Psoas muscle (tissue), 7 donors: ENCODE measurements at regions not wholly inside any gene's neighbourhood (a gene's known extent, or its start where the extent isn't known, plus 50 kb on each side); places are given as distances from the start of the nearest gene placed in this dataset.

Experiments used
- ATAC-seq, 4 donors: fragments of 200-7000 bp; cut with Tn5 transposase; one replicate each; pipeline ENCODE4 v1.9.1; 2020; ENCODE audit warnings: moderate library complexity in 3 of 4, mild to moderate bottlenecking in 2 of 4
- DNase-seq, 2 donors: peaks; one replicate each; pipeline ENCODE4 v3.0.0-alpha.2; 2020
- H3K27ac ChIP-seq: fragments of 200-600 bp; one replicate; pipeline ENCODE4 v1.8.0; 2022
- H3K27me3 ChIP-seq, 3 donors: fragments of 200-600 bp in 1 of 3; one replicate each; pipeline versions ENCODE4 v1.6.1 to v1.8.0; 2013 to 2022; ENCODE audit warnings: low read length in 2 of 3, mild to moderate bottlenecking in 2 of 3, moderate library complexity in 1 of 3; ENCODE audit not compliant: insufficient read depth in 3 of 3
- H3K36me3 ChIP-seq, 2 donors: fragments of 200-600 bp in 1 of 2; one replicate each; pipeline versions ENCODE4 v1.6.1 to v1.8.0; 2013 to 2022; ENCODE audit warnings: low read depth in 1 of 2, mild to moderate bottlenecking in 1 of 2, moderate library complexity in 1 of 2; ENCODE audit not compliant: insufficient read depth in 1 of 2
- H3K4me1 ChIP-seq: fragments of 200-600 bp; one replicate; pipeline ENCODE4 v1.8.0; 2022
- H3K4me3 ChIP-seq: fragments of 200-600 bp; one replicate; pipeline ENCODE4 v1.8.0; 2022; ENCODE audit warnings: mild to moderate bottlenecking
- H3K9me3 ChIP-seq: fragments of 200-600 bp; one replicate; pipeline ENCODE4 v1.8.0; 2022
- WGBS, 3 donors: extraction: QIAGEN DNeasy Blood & Tissue Kit; methylation state at CpG; one replicate each; pipeline versions ENCODE4 v1.1.6 to v1.1.7; 2013; 5-methylcytosine and 5-hydroxymethylcytosine counted together
- intact Hi-C, 2 donors: fragments of 100-400 bp; cut with DNase I; formaldehyde crosslinking; loops; one replicate each; pipeline versions ENCODE4 v1.11.0 to v1.14.2; 2022
- TF ChIP-seq, protein P1 (sequence below): fragments of 200-600 bp; IDR thresholded peaks from one replicate; pipeline ENCODE4 v1.8.0; 2022; ENCODE audit warnings: antibody characterized with exemption
- donor health status: healthy with polysubstance abuse.
- donor health status: DM: no; HTN: no; CAD: no; lungs with moderate emphysema.
- donor health status: Bipolar disorder and iron deficiency.
- donor health status: healthy.
- donor health status: DM: yes; HTN: yes; CAD: no.
- donor health status: DM: no; HTN: no; CAD: no.
- donor health status: DM: yes; HTN: yes; CAD: no.

DNA sequence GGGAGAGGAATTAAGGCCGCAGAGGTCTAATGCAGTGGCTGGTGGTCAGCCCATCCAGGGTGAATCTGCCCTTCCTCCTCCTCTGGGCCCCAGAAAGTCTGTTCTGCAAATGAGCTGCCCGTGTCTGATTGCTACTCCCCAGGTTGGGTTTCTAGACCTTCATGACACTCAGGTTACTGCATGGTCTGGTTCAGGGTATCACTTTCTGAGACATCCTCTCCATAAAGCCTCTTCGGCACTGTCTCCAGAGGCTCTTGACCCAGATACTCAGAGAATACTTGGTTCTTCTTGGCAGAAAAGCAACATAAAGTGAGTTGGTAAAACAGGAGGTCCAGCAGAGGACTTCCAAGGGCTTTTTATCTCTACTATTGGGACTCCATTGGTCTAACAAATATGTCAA is 62.5 kb upstream of the GDNF start:
- no peak overlapping the region for H3K4me3 ChIP-seq
- TF ChIP-seq, protein P1, sequence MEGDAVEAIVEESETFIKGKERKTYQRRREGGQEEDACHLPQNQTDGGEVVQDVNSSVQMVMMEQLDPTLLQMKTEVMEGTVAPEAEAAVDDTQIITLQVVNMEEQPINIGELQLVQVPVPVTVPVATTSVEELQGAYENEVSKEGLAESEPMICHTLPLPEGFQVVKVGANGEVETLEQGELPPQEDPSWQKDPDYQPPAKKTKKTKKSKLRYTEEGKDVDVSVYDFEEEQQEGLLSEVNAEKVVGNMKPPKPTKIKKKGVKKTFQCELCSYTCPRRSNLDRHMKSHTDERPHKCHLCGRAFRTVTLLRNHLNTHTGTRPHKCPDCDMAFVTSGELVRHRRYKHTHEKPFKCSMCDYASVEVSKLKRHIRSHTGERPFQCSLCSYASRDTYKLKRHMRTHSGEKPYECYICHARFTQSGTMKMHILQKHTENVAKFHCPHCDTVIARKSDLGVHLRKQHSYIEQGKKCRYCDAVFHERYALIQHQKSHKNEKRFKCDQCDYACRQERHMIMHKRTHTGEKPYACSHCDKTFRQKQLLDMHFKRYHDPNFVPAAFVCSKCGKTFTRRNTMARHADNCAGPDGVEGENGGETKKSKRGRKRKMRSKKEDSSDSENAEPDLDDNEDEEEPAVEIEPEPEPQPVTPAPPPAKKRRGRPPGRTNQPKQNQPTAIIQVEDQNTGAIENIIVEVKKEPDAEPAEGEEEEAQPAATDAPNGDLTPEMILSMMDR = no peak
- ATAC-seq (peak in 2 of 4 donors; percentile 54 to 62), DNase-seq (no peak)
- no peaks in the 10 kb centered on the region for H3K9me3 ChIP-seq
- H3K27ac ChIP-seq = peak overlapping the region; percentile 67
- 46 to 75% (median 57%) methylated on average over 3 of the region's 3 CpGs for WGBS, 3 donors
- H3K36me3 ChIP-seq = no peaks in the 10 kb centered on the region
- peaks cover 11% of the 10 kb centered on the region for H3K4me1 ChIP-seq
- H3K27me3 ChIP-seq = no peaks in the 10 kb centered on the region
- intact Hi-C loops = no loop called here

DNA sequence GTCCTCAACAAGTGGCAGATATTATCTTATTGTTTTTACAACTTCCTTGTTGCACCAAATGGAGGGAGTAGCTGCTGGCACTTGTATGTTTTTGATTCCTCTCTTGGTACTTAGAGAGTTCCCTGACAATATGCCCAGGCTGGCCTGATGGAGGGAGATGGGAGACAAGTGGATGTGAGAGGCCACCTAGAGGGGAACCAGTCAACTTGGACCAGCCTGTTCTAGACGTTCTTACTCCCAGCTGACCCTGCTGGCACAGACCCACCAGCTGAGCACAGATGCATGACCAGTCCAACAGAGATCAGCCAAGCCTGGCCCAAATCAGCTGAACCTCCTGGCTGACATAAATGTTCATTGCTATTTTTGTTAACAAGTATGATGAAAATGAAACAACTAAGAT is 60.9 kb upstream of the GDNF start:
- Histone ChIP-seq H3K36me3 (no peaks in the 10 kb centered on the region), H3K27ac (peak overlapping the region; percentile 67), H3K4me3 (peak overlapping the region; percentile 5), H3K9me3 (no peaks in the 10 kb centered on the region), H3K4me1 (peaks cover 11% of the 10 kb centered on the region), H3K27me3 (no peaks in the 10 kb centered on the region)
- 0 to 12% (median 0%) methylated on average over 1 of the region's 1 CpG for WGBS, 3 donors
- intact Hi-C loops = no loop called here
- TF ChIP-seq, protein P1 = peak; percentile 37
- peak; percentile 49 to 92 for DNase-seq
- peak; percentile 79 to 98 (median 95) for ATAC-seq

DNA sequence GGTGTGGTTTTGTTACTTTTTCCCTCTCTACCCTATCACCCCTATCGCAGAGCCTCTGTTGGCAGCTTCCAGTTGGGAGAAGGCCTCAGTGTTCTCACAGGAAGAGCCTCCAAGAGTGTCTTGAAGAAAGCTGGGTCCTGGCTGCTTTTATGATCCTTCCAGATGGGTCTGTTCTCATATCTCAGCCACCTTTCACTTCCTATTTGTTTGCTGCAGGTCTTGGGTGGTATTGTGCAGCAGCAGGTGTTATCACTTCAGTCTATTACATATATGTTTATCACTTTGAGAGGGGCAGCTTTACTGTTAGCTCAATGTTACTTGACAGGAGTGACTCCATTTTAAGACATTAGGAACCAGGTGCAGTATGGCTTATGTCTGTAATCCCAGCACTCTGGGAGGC is 59.2 kb upstream of the GDNF start:
- DNase-seq = no peak
- Histone ChIP-seq H3K4me3 (no peak overlapping the region), H3K36me3 (no peaks in the 10 kb centered on the region), H3K27me3 (no peaks in the 10 kb centered on the region), H3K9me3 (no peaks in the 10 kb centered on the region), H3K4me1 (peaks cover 11% of the 10 kb centered on the region), H3K27ac (no peak overlapping the region)
- TF ChIP-seq, protein P1 = no peak
- WGBS, 3 donors = 100% methylated on average over 1 of the region's 1 CpG
- ATAC-seq = no peak
- intact Hi-C loops = no loop called here

DNA sequence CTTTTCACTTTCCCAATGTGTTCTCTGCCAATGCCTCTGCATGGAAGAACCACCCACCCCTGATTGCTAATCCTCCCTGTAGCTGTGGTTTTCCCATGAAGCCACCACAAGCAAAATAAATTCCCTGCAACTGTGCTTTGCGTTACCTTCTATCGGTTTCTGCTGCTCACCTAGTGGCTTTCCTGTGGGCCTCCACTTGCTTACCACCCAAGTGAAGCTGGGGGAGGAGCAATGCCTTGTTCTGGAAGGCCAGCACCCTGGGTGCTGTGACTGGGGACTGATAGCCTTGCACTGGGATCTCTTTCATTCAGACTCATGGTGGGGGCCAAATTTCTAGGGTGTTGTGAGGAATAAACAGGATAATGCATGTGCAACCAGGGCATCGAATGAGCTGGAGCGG is 56.3 kb upstream of the GDNF start:
- 58 to 69% (median 63%) methylated on average over 4 of the region's 4 CpGs for WGBS, 3 donors
- intact Hi-C loops = no loop called here
- H3K27ac ChIP-seq = no peak overlapping the region
- TF ChIP-seq, protein P1 = no peak
- ATAC-seq (no peak), DNase-seq (no peak)
- H3K9me3 ChIP-seq = no peaks in the 10 kb centered on the region
- no peak overlapping the region for H3K4me3 ChIP-seq
- H3K27me3 ChIP-seq = no peaks in the 10 kb centered on the region
- peaks cover 23% of the 10 kb centered on the region for H3K4me1 ChIP-seq
- no peaks in the 10 kb centered on the region for H3K36me3 ChIP-seq

DNA sequence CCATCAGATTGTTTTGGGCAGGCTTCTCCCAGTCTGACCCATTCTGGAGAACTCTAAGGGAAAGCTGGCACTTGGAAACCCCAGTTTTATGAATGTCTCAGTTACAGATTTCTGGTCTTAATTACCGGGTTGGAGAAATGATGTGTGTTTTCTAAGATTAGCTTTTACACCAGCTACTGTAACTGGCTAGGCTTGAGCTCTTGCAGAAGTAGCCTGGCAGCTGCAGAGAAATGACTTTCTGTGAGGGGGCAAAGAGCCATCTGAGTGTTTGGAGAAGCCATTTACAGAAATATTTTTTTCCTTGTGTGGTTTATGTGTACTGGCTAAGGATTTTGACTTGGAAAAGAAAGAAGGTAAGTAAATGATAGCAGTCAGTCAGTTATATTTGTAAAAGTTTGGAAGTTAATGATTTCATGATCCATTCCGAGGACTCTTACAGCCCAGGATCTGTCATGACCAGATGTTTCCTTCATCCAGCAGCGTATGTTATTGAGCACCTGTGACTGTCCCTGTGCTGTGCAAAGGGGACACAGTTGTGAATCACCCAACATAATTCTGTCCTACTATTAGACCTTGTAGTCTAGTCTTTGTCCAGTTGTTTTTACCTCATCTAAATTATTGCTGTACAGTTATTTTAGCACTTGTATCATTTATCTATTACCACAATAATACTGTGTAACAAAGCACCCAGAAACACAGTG is 53.7 kb upstream of the GDNF start:
- TF ChIP-seq, protein P1 = no peak
- peak overlapping the region; percentile 78 for H3K27ac ChIP-seq

More for the DNA sequence above, 53.7 kb upstream of the GDNF start:
- H3K27me3 ChIP-seq = no peaks in the 10 kb centered on the region
- intact Hi-C loops = loop anchor here in 1 of 2 donors (5.0 kb wide), 1 partner anchor 41 kb away; no protein-coding TSS in a partner anchor
- peaks cover 18% of the 10 kb centered on the region for H3K4me1 ChIP-seq
- DNase-seq (no peak), ATAC-seq (peak in 3 of 4 donors; percentile 76 to 87 (median 79))
- 22 to 38% (median 28%) methylated on average over 3 of the region's 3 CpGs for WGBS, 3 donors
- no peaks in the 10 kb centered on the region for H3K36me3 ChIP-seq
- no peaks in the 10 kb centered on the region for H3K9me3 ChIP-seq
- no peak overlapping the region for H3K4me3 ChIP-seq
